Endothelial cell of umbilical vein (primary cell): ENCODE measurements at regions not wholly inside any gene's neighbourhood (a gene's known extent, or its start where the extent isn't known, plus 50 kb on each side); places are given as distances from the start of the nearest gene placed in this dataset.

Experiments
- BruUV-seq: library from RNA; stranded (reverse); fragments of 400-500 nt; replicated peaks from 2 replicates; lab custom pipeline; 2021; lab: Mats Ljungman, UMichigan
- CTCF ChIA-PET: fragments of 300-600, 350-600 bp; sonication (Branson Sonifier 250); formaldehyde crosslinking; loops from one replicate; lab custom pipeline; 2021; ENCODE audit warnings: antibody characterized with exemption, inconsistent platforms; lab: Charles Lee
- POLR2A ChIA-PET: fragments of 300-600, 350-600 bp; sonication (Branson Sonifier 250); formaldehyde crosslinking; loops from one replicate; lab custom pipeline; 2021; ENCODE audit warnings: antibody characterized with exemption, inconsistent platforms; lab: Charles Lee
- DNase-seq: peaks from one replicate; pipeline ENCODE4 v3.0.0-alpha.2; 2011; ENCODE audit warnings: low read depth, low spot score
- FAIRE-seq: peaks from 2 replicates; lab custom pipeline; 2011; peaks lifted over from hg19 to GRCh38; lab: Jason Lieb, UNC
- H2AFZ ChIP-seq: 2 replicates; pipeline ENCODE4 v1.6.0; 2012; ENCODE audit warnings: low read depth, low read length, control low read depth, inconsistent platforms
- H3K27ac ChIP-seq: 2 replicates; pipeline ENCODE4 v1.5.1; 2011; ENCODE audit warnings: low read depth, mild to moderate bottlenecking, control low read depth, low read length, moderate library complexity; ENCODE audit not compliant: insufficient read depth
- H3K27me3 ChIP-seq, 2 experiments: 2 replicates each; pipeline versions ENCODE4 v1.6.0 to v1.6.1; 2011; ENCODE audit warnings: low read length in 2 of 2, mixed read lengths in 1 of 2; ENCODE audit not compliant: control insufficient read depth in 2 of 2, insufficient read depth in 2 of 2
- H3K36me3 ChIP-seq, 2 experiments: 2 replicates in 1 of 2; 3 replicates in 1 of 2; pipeline ENCODE4 v1.5.1; 2011; ENCODE audit warnings: low read length in 2 of 2, mild to moderate bottlenecking in 1 of 2, moderate library complexity in 1 of 2; ENCODE audit not compliant: control insufficient read depth in 2 of 2, insufficient read depth in 2 of 2; ENCODE audit errors: extremely low read depth in 1 of 2
- H3K4me1 ChIP-seq: 3 replicates; pipeline ENCODE4 v1.5.1; 2011; ENCODE audit warnings: mild to moderate bottlenecking, low read length; ENCODE audit not compliant: control insufficient read depth, insufficient read depth; ENCODE audit errors: extremely low read depth
- H3K4me2 ChIP-seq: 2 replicates; pipeline ENCODE4 v1.6.1; 2011; ENCODE audit warnings: low read length, control low read depth, mixed read lengths; ENCODE audit not compliant: insufficient read depth
- H3K4me3 ChIP-seq, 3 experiments: fragments of 200-600 bp in 1 of 3; sonication (generic), shearing (Covaris generic) in 1 of 3; replicated peaks in 1 of 3; 2 replicates each; pipeline ENCODE4 v1.5.1; 2011 to 2016; ENCODE audit warnings: control low read depth in 3 of 3, low read length in 3 of 3, mild to moderate bottlenecking in 2 of 3, inconsistent platforms in 1 of 3, low read depth in 1 of 3, moderate library complexity in 1 of 3; ENCODE audit not compliant: insufficient read depth in 1 of 3
- H3K79me2 ChIP-seq: 2 replicates; pipeline ENCODE4 v1.6.0; 2012; ENCODE audit warnings: low read length, inconsistent platforms; ENCODE audit not compliant: control insufficient read depth, insufficient read depth
- H3K9ac ChIP-seq: replicated peaks from 2 replicates; pipeline ENCODE3; 2011; ENCODE audit warnings: low read length, control low read depth; ENCODE audit not compliant: insufficient read depth; ENCODE audit errors: extremely low read depth
- H3K9me1 ChIP-seq: replicated peaks from 3 replicates; pipeline ENCODE4 v1.6.0; 2011; ENCODE audit warnings: mild to moderate bottlenecking, low read length; ENCODE audit not compliant: control insufficient read depth, insufficient read depth; ENCODE audit errors: extremely low read depth
- H3K9me3 ChIP-seq: replicated peaks from 2 replicates; pipeline ENCODE4 v1.5.1; 2012; ENCODE audit warnings: low read length, inconsistent platforms; ENCODE audit not compliant: control insufficient read depth, insufficient read depth
- H4K20me1 ChIP-seq: replicated peaks from 2 replicates; pipeline ENCODE3; 2011; ENCODE audit warnings: mild to moderate bottlenecking, low read length; ENCODE audit not compliant: control insufficient read depth, insufficient read depth; ENCODE audit errors: extremely low read depth
- CTCF ChIP-seq, 2 donors: IDR thresholded peaks; 1 replicate in 1 of 2; 2 replicates in 1 of 2; pipeline ENCODE4 v1.5.1; 2011; ENCODE audit warnings: low read length in 2 of 2, mild to moderate bottlenecking in 2 of 2, moderate library complexity in 2 of 2, control low read depth in 1 of 2, inconsistent platforms in 1 of 2, low read depth in 1 of 2; ENCODE audit not compliant: insufficient read depth in 1 of 2; ENCODE audit errors: extremely low read depth in 1 of 2
- EZH2 ChIP-seq: IDR thresholded peaks from 2 replicates; pipeline ENCODE4 v1.6.1; 2012; ENCODE audit warnings: borderline replicate concordance, low read depth, mild to moderate bottlenecking, moderate library complexity, low read length, inconsistent platforms; ENCODE audit not compliant: severe bottlenecking
- FOS ChIP-seq: IDR thresholded peaks from 2 replicates; pipeline ENCODE4 v1.6.1; 2011; ENCODE audit warnings: mild to moderate bottlenecking, low read length, moderate library complexity, borderline replicate concordance; ENCODE audit not compliant: insufficient read depth
- JUN ChIP-seq: IDR thresholded peaks from 2 replicates; pipeline ENCODE4 v1.6.1; 2011; ENCODE audit warnings: borderline replicate concordance, low read depth; ENCODE audit not compliant: insufficient read length, insufficient read depth
- MAX ChIP-seq: IDR thresholded peaks from 2 replicates; pipeline ENCODE4 v1.6.1; 2011; ENCODE audit not compliant: insufficient read depth, insufficient read length
- MYC ChIP-seq: IDR thresholded peaks from one replicate; pipeline ENCODE4 v1.6.1; 2011; ENCODE audit warnings: mild to moderate bottlenecking, low read depth, low read length
- POLR2A ChIP-seq: IDR thresholded peaks from 2 replicates; pipeline ENCODE4 v1.6.1; 2012; ENCODE audit warnings: low read depth, mild to moderate bottlenecking, control low read depth, low read length
- POLR2AphosphoS5 ChIP-seq: IDR thresholded peaks from 2 replicates; pipeline ENCODE4 v1.6.1; 2012; ENCODE audit warnings: low read depth, mild to moderate bottlenecking, control low read depth, low read length, moderate library complexity; ENCODE audit not compliant: insufficient read depth
- dilution Hi-C: fragments of 300-500 bp; cut with MboI; formaldehyde crosslinking; loops from one replicate; pipeline ENCODE4 v1.15.0; 2019; ENCODE audit warnings: low sequenced_read_pairs; ENCODE audit not compliant: extremely low pct_ligation_motif_present
- intact Hi-C: fragments of 100-400 bp; cut with micrococcal nuclease; formaldehyde crosslinking; loops from one replicate; pipeline ENCODE4 v1.10.0; 2022

- Histone ChIP-seq H3K9me3 (no peaks in the 10 kb centered on the region), H4K20me1 (no peaks in the 10 kb centered on the region), H3K27me3 (no peaks in the 10 kb centered on the region), H3K27ac (no peak overlapping the region), H3K4me1 (peaks cover 9% of the 10 kb centered on the region), H3K9me1 (no peaks in the 10 kb centered on the region), H3K79me2 (no peaks in the 10 kb centered on the region), H3K4me3 (no peak overlapping the region), H3K4me2 (no peak overlapping the region), H3K9ac (no peak overlapping the region), H2AFZ (no peak overlapping the region), H3K36me3 (no peaks in the 10 kb centered on the region)
- intact Hi-C loops = no loop called here
- DNase-seq (no peak), FAIRE-seq (no peak)
- TF ChIP-seq CTCF (IDR thresholded peaks at IDR 0.05; ENCODE audit: extremely low read depth in 1 of 2, insufficient read depth in 1 of 2, low read depth in 1 of 2, low read length in 2 of 2) (no peak), MYC (no peak), POLR2AphosphoS5 (no peak), EZH2 (no peak), POLR2A (no peak), MAX (no peak), FOS (no peak), JUN (no peak)
- dilution Hi-C loops = no loop called here
- BruUV-seq = no TSS peak
- ChIA-PET CTCF (interaction anchor here (1.7 kb wide), 1 partner anchor 11 kb away, joined by 4 read pairs; no protein-coding TSS in a partner anchor), POLR2A (interaction anchor here (0.6 kb wide), 1 partner anchor 461 kb away, joined by 6 read pairs; no protein-coding TSS in a partner anchor)
Measured at GRCh38 chr13:99051768-99052455, 74.0 kb upstream of the DOCK9 start.
